ENCODE measurements at regions not wholly inside any gene's neighbourhood (a gene's known extent, or its start where the extent isn't known, plus 50 kb on each side); places are given as distances from the start of the nearest gene placed in this dataset.

- ATAC-seq = peak; percentile 62 to 71
- H3K27ac Mint-ChIP-seq = peak overlapping the region; percentile 21 to 85 (median 66)
- peak in 2 of 10 donors; percentile 31 to 35 for DNase-seq
- H3K36me3 Mint-ChIP-seq = peaks cover 3 to 10% (median 7%) of the 10 kb centered on the region in 3 donors
- no peaks in the 10 kb centered on the region for H3K27me3 Mint-ChIP-seq
- POLR2A ChIA-PET = interaction anchor here (0.6 kb wide), 1 partner anchor 39 kb away, joined by 4 read pairs; no protein-coding TSS in a partner anchor
- peaks cover 0 to 3% (median under 1%) of the 10 kb centered on the region in 9 donors for H3K9me3 Mint-ChIP-seq
- H3K4me3 Mint-ChIP-seq = peak overlapping the region in 6 of 10 donors; percentile 7 to 50 (median 34)
- peaks cover 27 to 70% (median 58%) of the 10 kb centered on the region in 4 donors for H3K4me1 Mint-ChIP-seq
Measured at GRCh38 chr14:71594821-71595220, 337.4 kb upstream of the RGS6 start.

DNA sequence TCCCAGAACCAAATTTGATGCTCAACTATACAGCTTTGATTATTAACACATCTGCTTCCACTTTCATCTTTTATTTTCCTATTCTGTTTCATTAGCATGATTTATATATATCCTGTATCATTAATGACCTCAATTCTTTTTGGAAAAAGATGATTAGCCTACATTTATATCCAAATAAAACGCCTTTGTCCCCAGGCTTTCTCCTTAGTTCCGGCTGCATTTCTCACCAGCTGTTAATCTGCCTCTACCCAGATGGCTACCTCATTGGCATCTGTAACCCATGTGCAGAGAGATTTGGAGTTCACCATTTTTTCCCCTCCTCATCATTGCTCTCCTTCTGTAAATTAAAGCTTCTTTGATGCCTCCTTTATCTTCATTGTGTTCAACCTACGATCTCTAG lies 336.8 kb upstream of the RGS6 start:
- H3K4me3 Mint-ChIP-seq = peak overlapping the region in 4 of 10 donors; percentile 7 to 23 (median 10)
- POLR2A ChIA-PET = interaction anchor here (0.6 kb wide), 1 partner anchor 38 kb away, joined by 4 read pairs; no protein-coding TSS in a partner anchor

DNA sequence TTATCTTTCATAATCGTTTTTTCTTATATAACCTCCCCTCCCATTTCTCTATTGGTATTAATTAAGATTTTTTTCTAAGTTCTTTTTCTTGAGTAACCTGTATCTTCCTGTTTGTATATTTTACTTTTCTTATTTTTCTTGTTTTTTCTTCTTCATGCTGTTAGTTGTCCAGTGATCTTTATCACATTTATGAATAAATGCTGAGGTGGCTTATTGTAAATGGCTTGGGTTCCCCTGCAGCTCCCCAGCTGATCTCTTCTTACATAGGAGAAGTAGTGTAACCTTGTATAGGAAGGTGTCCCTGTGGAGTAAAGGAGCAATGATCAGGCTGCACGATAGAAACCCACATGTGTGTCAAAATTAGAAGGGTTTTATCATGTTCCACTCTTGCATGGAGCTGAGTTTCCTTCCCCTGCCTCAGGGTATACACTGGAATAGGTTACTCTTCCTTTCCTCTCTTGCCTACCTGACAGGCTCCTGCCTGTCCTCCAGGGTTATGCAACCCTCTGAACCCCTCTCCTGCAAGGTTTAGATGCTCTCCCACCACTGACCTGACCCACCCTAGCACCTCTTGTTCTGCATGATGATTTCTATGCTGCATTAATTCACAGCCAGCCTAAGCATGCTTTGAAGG lies 334.8 kb upstream of the RGS6 start:
- POLR2A ChIA-PET = no interaction called here
- Mint-ChIP-seq H3K27me3 (no peaks in the 10 kb centered on the region), H3K4me3 (peak overlapping the region in 3 of 10 donors; percentile 8 to 54 (median 15)), H3K9me3 (peaks cover 6 to 25% (median 15%) of the 10 kb centered on the region in 9 donors), H3K4me1 (peaks cover 27 to 60% (median 56%) of the 10 kb centered on the region in 4 donors), H3K27ac (peak overlapping the region; percentile 23 to 80 (median 72)), H3K36me3 (peaks cover 15 to 27% (median 26%) of the 10 kb centered on the region in 3 donors)
- ATAC-seq (no peak), DNase-seq (no peak)

More for the DNA sequence above, 336.8 kb upstream of the RGS6 start:
- no peak for ATAC-seq
- Mint-ChIP-seq H3K9me3 (peaks cover under 1 to 9% (median 5%) of the 10 kb centered on the region in 9 donors), H3K4me1 (peaks cover 27 to 69% (median 58%) of the 10 kb centered on the region in 4 donors), H3K27ac (peak overlapping the region in 7 of 10 donors; percentile 36 to 85 (median 68)), H3K36me3 (peaks cover 9 to 11% (median 11%) of the 10 kb centered on the region in 3 donors), H3K27me3 (no peaks in the 10 kb centered on the region)
- DNase-seq = no peak

- peak overlapping the region in 3 of 10 donors; percentile 8 to 54 (median 28) for H3K4me3 Mint-ChIP-seq
- no peaks in the 10 kb centered on the region for H3K27me3 Mint-ChIP-seq
- ATAC-seq (peak; percentile 23 to 57), DNase-seq (no peak)
- peaks cover 15 to 28% (median 26%) of the 10 kb centered on the region in 3 donors for H3K36me3 Mint-ChIP-seq
- POLR2A ChIA-PET = interaction anchor here (1.1 kb wide), 1 partner anchor 11 kb away, joined by 3 read pairs; no protein-coding TSS in a partner anchor
- H3K27ac Mint-ChIP-seq = peak overlapping the region; percentile 23 to 80 (median 56)
- H3K4me1 Mint-ChIP-seq = peaks cover 28 to 60% (median 53%) of the 10 kb centered on the region in 4 donors
- peaks cover 6 to 25% (median 16%) of the 10 kb centered on the region in 9 donors for H3K9me3 Mint-ChIP-seq
Measured at GRCh38 chr14:71597955-71598660, 334.1 kb upstream of the RGS6 start.

GRCh38 chr14:71600309-71600708 lies 331.9 kb upstream of the RGS6 start:
- Mint-ChIP-seq H3K9me3 (peaks cover 8 to 32% (median 20%) of the 10 kb centered on the region in 9 donors), H3K4me1 (peaks cover 25 to 44% (median 38%) of the 10 kb centered on the region in 4 donors)
- POLR2A ChIA-PET = no interaction called here

DNA sequence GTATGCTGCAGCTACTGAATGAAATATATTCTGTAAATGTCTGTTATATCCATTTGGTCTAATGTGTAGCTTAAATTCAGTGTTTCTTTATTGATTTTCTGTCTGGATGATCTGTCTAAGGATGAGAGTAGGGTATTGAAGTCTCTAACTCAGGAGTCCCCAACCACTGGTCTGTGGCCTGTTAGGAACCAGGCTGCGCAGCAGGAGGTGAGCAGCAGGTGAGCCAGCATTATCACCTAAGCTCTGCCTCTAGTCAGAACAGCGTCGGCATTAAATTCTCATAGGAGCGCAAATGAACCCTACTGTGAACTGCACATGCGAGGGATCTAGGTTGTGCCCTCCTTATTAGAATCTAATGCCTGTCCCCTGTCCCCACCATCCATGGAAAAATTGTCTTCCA lies 329.7 kb upstream of the RGS6 start:
- POLR2A ChIA-PET = no interaction called here
- Mint-ChIP-seq H3K36me3 (peaks cover 15 to 41% (median 38%) of the 10 kb centered on the region in 3 donors), H3K9me3 (peaks cover 8 to 35% (median 21%) of the 10 kb centered on the region in 9 donors), H3K27me3 (no peaks in the 10 kb centered on the region), H3K27ac (no peak overlapping the region), H3K4me3 (no peak overlapping the region), H3K4me1 (peaks cover 32 to 52% (median 45%) of the 10 kb centered on the region in 4 donors)
- DNase-seq = no peak
- no peak for ATAC-seq

More at GRCh38 chr14:71600309-71600708, 331.9 kb upstream of the RGS6 start:
- H3K27me3 Mint-ChIP-seq = no peaks in the 10 kb centered on the region
- ATAC-seq (no peak), DNase-seq (no peak)
- no peak overlapping the region for H3K4me3 Mint-ChIP-seq
- H3K36me3 Mint-ChIP-seq = peaks cover 15 to 39% (median 34%) of the 10 kb centered on the region in 3 donors
- H3K27ac Mint-ChIP-seq = no peak overlapping the region

DNA sequence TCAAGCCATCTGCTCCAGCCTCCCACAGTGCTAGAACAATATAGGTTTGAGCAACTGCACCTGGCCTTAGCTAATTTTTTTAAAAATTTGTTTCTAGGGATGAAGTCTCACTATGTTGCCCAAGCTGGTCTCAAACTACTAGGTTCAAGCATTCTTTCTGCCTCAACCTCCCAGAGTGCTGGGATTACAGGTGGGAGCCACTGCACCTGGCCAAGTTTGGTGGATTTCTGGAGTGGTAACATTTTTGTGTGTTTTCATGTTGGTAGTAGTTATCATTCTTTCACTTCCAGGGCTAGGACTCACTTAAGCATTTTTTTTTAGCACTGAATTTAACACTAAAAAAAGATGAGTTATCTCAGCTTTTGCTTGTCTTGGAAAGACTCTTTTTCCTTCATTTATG lies 328.0 kb upstream of the RGS6 start:
- Mint-ChIP-seq H3K27ac (no peak overlapping the region), H3K36me3 (peaks cover 6 to 38% (median 38%) of the 10 kb centered on the region in 3 donors), H3K27me3 (no peaks in the 10 kb centered on the region), H3K4me3 (no peak overlapping the region), H3K4me1 (peaks cover 22 to 41% (median 37%) of the 10 kb centered on the region in 4 donors), H3K9me3 (peaks cover 8 to 35% (median 21%) of the 10 kb centered on the region in 9 donors)
- ATAC-seq (no peak), DNase-seq (no peak)
- POLR2A ChIA-PET = interaction anchor here (0.6 kb wide), 1 partner anchor 1540 kb away, joined by 4 read pairs; no protein-coding TSS in a partner anchor

DNA sequence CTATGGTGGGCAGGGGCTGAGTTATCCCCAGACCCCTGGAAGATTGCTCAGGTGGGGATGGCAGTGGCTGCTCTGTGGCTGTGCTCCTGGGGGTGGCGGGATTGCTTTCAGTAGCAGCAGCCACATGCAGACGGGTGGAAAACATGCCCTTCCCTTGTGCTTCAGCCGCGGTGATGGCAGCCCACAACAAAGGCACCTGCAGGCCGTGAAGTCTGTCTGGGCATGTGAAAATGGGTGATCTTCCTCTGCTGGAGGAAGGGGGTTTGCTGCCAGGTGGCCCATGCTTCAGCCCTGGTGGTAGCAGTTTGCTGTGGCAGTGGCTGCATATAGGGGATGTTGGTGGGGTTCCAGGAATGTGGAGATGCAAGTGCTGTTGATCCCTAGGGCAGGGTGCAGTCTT lies 326.2 kb upstream of the RGS6 start:
- peak overlapping the region in 2 of 10 donors; percentile 56 to 75 for H3K27ac Mint-ChIP-seq

DNA sequence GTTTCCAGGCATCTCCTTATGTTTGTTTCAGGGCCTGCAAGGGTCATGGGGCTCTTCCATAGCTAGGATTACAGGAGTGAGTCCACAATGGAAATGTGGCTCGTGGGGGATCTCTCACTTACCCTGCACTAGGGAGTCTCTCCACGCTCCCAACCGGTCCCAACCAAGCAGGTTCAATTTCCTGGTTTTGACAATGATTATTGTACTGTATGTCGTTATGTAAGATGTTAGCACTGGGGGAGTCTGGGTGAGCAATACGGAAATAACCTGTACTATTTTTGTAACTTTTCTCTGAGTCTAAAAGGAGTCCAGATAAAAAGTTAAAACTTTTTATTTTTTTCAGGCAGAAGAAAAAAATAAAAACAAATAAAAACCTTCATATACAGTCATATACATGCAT lies 325.7 kb upstream of the RGS6 start:
- Mint-ChIP-seq H3K36me3 (peaks cover 0 to 22% (median 17%) of the 10 kb centered on the region in 3 donors), H3K27ac (peak overlapping the region in 1 of 10 donors; percentile 9), H3K9me3 (peaks cover 3 to 18% (median 8%) of the 10 kb centered on the region in 9 donors), H3K4me3 (peak overlapping the region in 6 of 10 donors; percentile 7 to 41 (median 26)), H3K4me1 (peaks cover 22 to 38% (median 34%) of the 10 kb centered on the region in 4 donors), H3K27me3 (no peaks in the 10 kb centered on the region)
- POLR2A ChIA-PET = no interaction called here
- no peak for DNase-seq
- ATAC-seq = no peak

More for the DNA sequence above, 326.2 kb upstream of the RGS6 start:
- peaks cover 0 to 24% (median 23%) of the 10 kb centered on the region in 3 donors for H3K36me3 Mint-ChIP-seq
- H3K4me3 Mint-ChIP-seq = peak overlapping the region in 5 of 10 donors; percentile 7 to 41 (median 33)
- H3K27me3 Mint-ChIP-seq = no peaks in the 10 kb centered on the region
- peak in 1 of 10 donors; percentile 9 for DNase-seq
- peaks cover 3 to 23% (median 13%) of the 10 kb centered on the region in 9 donors for H3K9me3 Mint-ChIP-seq
- peaks cover 22 to 40% (median 36%) of the 10 kb centered on the region in 4 donors for H3K4me1 Mint-ChIP-seq
- POLR2A ChIA-PET = no interaction called here
- peak; percentile 32 to 42 for ATAC-seq

- no peak for ATAC-seq
- POLR2A ChIA-PET = no interaction called here
- Mint-ChIP-seq H3K27ac (peak overlapping the region in 1 of 10 donors; percentile 7), H3K4me3 (peak overlapping the region in 2 of 10 donors; percentile 5 to 10), H3K27me3 (no peaks in the 10 kb centered on the region), H3K9me3 (peaks cover 2 to 13% (median 5%) of the 10 kb centered on the region in 9 donors), H3K4me1 (peaks cover 22 to 35% (median 31%) of the 10 kb centered on the region in 4 donors), H3K36me3 (peaks cover 0 to 19% (median 13%) of the 10 kb centered on the region in 3 donors)
- DNase-seq = no peak
Measured at GRCh38 chr14:71607056-71607455, 325.2 kb upstream of the RGS6 start.

GRCh38 chr14:71610149-71610548 lies 322.1 kb upstream of the RGS6 start:
- Mint-ChIP-seq H3K27ac (no peak overlapping the region), H3K9me3 (peaks cover 0 to 6% (median 3%) of the 10 kb centered on the region in 9 donors), H3K36me3 (peaks cover 0 to 9% (median 5%) of the 10 kb centered on the region in 3 donors), H3K4me1 (peaks cover 23 to 36% (median 33%) of the 10 kb centered on the region in 4 donors), H3K4me3 (no peak overlapping the region), H3K27me3 (no peaks in the 10 kb centered on the region)
- ATAC-seq (no peak), DNase-seq (no peak)
- POLR2A ChIA-PET = no interaction called here

- no peak overlapping the region for H3K4me3 Mint-ChIP-seq
- H3K36me3 Mint-ChIP-seq = peaks cover 0 to 4% (median 0%) of the 10 kb centered on the region in 3 donors
- ATAC-seq = no peak
Measured at GRCh38 chr14:71610797-71611196, 321.4 kb upstream of the RGS6 start.

More at GRCh38 chr14:71610797-71611196, 321.4 kb upstream of the RGS6 start:
- no peak for DNase-seq
- H3K4me1 Mint-ChIP-seq = peaks cover 20 to 29% (median 27%) of the 10 kb centered on the region in 4 donors
- no peaks in the 10 kb centered on the region for H3K9me3 Mint-ChIP-seq
- POLR2A ChIA-PET = no interaction called here
- H3K27me3 Mint-ChIP-seq = no peaks in the 10 kb centered on the region
- no peak overlapping the region for H3K27ac Mint-ChIP-seq

Measured in naive thymus-derived CD8-positive, alpha-beta T cell (primary cell).